CD4-positive, alpha-beta T cell (primary cell): ENCODE measurements at regions not wholly inside any gene's neighbourhood (a gene's known extent, or its start where the extent isn't known, plus 50 kb on each side); places are given as distances from the start of the nearest gene placed in this dataset.

Source experiments
- ATAC-seq: fragments of 200-7000 bp; cut with Tn5 transposase; one replicate; pipeline ENCODE4 v1.10.0; 2022; ENCODE audit warnings: mild to moderate bottlenecking; ENCODE audit not compliant: poor library complexity
- CTCF ChIA-PET: fragments of 350-600 bp; sonication (Branson Sonifier 250); formaldehyde crosslinking; loops from one replicate; lab custom pipeline; 2021; ENCODE audit warnings: antibody characterized with exemption, inconsistent platforms; lab: Charles Lee
- POLR2A ChIA-PET: fragments of 350-600 bp; sonication (Branson Sonifier 250); formaldehyde crosslinking; loops from one replicate; lab custom pipeline; 2021; ENCODE audit warnings: antibody characterized with exemption, inconsistent platforms; lab: Charles Lee
- DNase-seq, 14 experiments: peaks; one replicate each; pipeline ENCODE4 v3.0.0-alpha.2; 2013 to 2020; ENCODE audit warnings: mixed read lengths in 2 of 14
- H3K27ac ChIP-seq, 2 donors: one replicate each; pipeline versions ENCODE4 v1.5.1 to v1.7.0; 2013; ENCODE audit warnings: low read length in 2 of 2, low read depth in 1 of 2, mild to moderate bottlenecking in 1 of 2
- H3K27me3 ChIP-seq, 2 experiments: 1 replicate in 1 of 2; 2 replicates in 1 of 2; pipeline versions ENCODE4 v1.6.1 to v1.7.0; 2013; ENCODE audit warnings: low read length in 2 of 2, control low read depth in 1 of 2, mild to moderate bottlenecking in 1 of 2, moderate library complexity in 1 of 2; ENCODE audit not compliant: insufficient read depth in 2 of 2, control insufficient read depth in 1 of 2
- H3K36me3 ChIP-seq: one replicate; pipeline ENCODE4 v1.6.1; 2013; ENCODE audit warnings: low read length, control low read depth; ENCODE audit not compliant: insufficient read depth
- H3K4me1 ChIP-seq: one replicate; pipeline ENCODE4 v1.6.1; 2013; ENCODE audit warnings: low read length, control low read depth; ENCODE audit not compliant: insufficient read depth
- H3K4me3 ChIP-seq: one replicate; pipeline ENCODE4 v1.5.1; 2013; ENCODE audit warnings: mild to moderate bottlenecking, low read length, moderate library complexity
- H3K9me3 ChIP-seq, 2 experiments: 1 replicate in 1 of 2; 2 replicates in 1 of 2; pipeline versions ENCODE4 v1.6.1 to v1.7.0; 2013; ENCODE audit warnings: low read length in 2 of 2, mild to moderate bottlenecking in 2 of 2, control low read depth in 1 of 2, moderate library complexity in 1 of 2; ENCODE audit not compliant: control insufficient read depth in 1 of 2, insufficient read depth in 1 of 2
- H3K27ac Mint-ChIP-seq: one replicate; pipeline ENCODE4 v1.8.0; 2020; ENCODE audit warnings: mixed read lengths
- H3K27me3 Mint-ChIP-seq: one replicate; pipeline ENCODE4 v1.8.0; 2021; ENCODE audit warnings: mixed read lengths
- H3K36me3 Mint-ChIP-seq: one replicate; pipeline ENCODE4 v1.8.0; 2021; ENCODE audit warnings: low read depth, mixed read lengths
- H3K4me1 Mint-ChIP-seq: one replicate; pipeline ENCODE4 v1.8.0; 2021; ENCODE audit warnings: low read depth, mixed read lengths
- H3K4me3 Mint-ChIP-seq: one replicate; pipeline ENCODE4 v1.8.0; 2020; ENCODE audit warnings: mild to moderate bottlenecking, mixed read lengths
- H3K9me3 Mint-ChIP-seq: one replicate; pipeline ENCODE4 v1.8.0; 2020; ENCODE audit warnings: mixed read lengths
- CTCF ChIP-seq: fragments of 200-600 bp; IDR thresholded peaks from one replicate; pipeline ENCODE4 v1.8.0; 2022; ENCODE audit warnings: antibody characterized with exemption, mild to moderate bottlenecking
- intact Hi-C, 2 experiments: fragments of 100-400 bp; cut with DNase I in 1 of 2; cut with micrococcal nuclease in 1 of 2; formaldehyde crosslinking; loops; one replicate each; pipeline versions ENCODE4 v1.15.1 to v1.9.0; 2023 to 2025; cut with DNase I, micrococcal nuclease

GRCh38 chr12:38144049-38144448 lies 172.5 kb upstream of the ALG10B start:
- H3K27me3 Mint-ChIP-seq: peaks cover under 1% of the 10 kb centered on the region
- no peak for TF ChIP-seq CTCF
- DNase-seq: no peak
- Histone ChIP-seq H3K4me3 (no peak overlapping the region), H3K36me3 (no peaks in the 10 kb centered on the region), H3K27me3 (no peaks in the 10 kb centered on the region), H3K27ac (no peak overlapping the region), H3K9me3 (peaks cover 6 to 19% of the 10 kb centered on the region in 2 experiments), H3K4me1 (no peaks in the 10 kb centered on the region)
- no peak overlapping the region for H3K27ac Mint-ChIP-seq
- CTCF ChIA-PET: no interaction called here
- POLR2A ChIA-PET: no interaction called here
- ATAC-seq: no peak
- H3K9me3 Mint-ChIP-seq: no peaks in the 10 kb centered on the region
- no peaks in the 10 kb centered on the region for H3K36me3 Mint-ChIP-seq
- intact Hi-C loops: no loop called here
- no peak overlapping the region for H3K4me3 Mint-ChIP-seq
- H3K4me1 Mint-ChIP-seq: peaks cover under 1% of the 10 kb centered on the region

GRCh38 chr12:38144601-38145436 lies 171.8 kb upstream of the ALG10B start:
- H3K27ac Mint-ChIP-seq: no peak overlapping the region
- DNase-seq: no peak
- peaks cover 6 to 26% of the 10 kb centered on the region in 2 experiments for H3K9me3 ChIP-seq
- no peaks in the 10 kb centered on the region for H3K36me3 Mint-ChIP-seq
- H3K27me3 ChIP-seq: no peaks in the 10 kb centered on the region
- H3K9me3 Mint-ChIP-seq: no peaks in the 10 kb centered on the region
- ChIA-PET POLR2A (no interaction called here), CTCF (no interaction called here)
- no peak overlapping the region for H3K27ac ChIP-seq
- no peaks in the 10 kb centered on the region for H3K4me1 Mint-ChIP-seq
- intact Hi-C loops: no loop called here
- no peaks in the 10 kb centered on the region for H3K36me3 ChIP-seq
- no peaks in the 10 kb centered on the region for H3K4me1 ChIP-seq
- no peaks in the 10 kb centered on the region for H3K27me3 Mint-ChIP-seq
- no peak overlapping the region for H3K4me3 ChIP-seq
- no peak for ATAC-seq
- TF ChIP-seq CTCF: no peak
- H3K4me3 Mint-ChIP-seq: no peak overlapping the region

- no peaks in the 10 kb centered on the region for H3K36me3 Mint-ChIP-seq
- POLR2A ChIA-PET: no interaction called here
These were observed 167.0 kb upstream of the ALG10B start for GRCh38 chr12:38149395-38150073.

More at GRCh38 chr12:38149395-38150073, 167.0 kb upstream of the ALG10B start:
- H3K4me3 ChIP-seq: no peak overlapping the region
- H3K27ac Mint-ChIP-seq: no peak overlapping the region
- no peak overlapping the region for H3K4me3 Mint-ChIP-seq
- no peaks in the 10 kb centered on the region for H3K27me3 Mint-ChIP-seq
- no peaks in the 10 kb centered on the region for H3K27me3 ChIP-seq
- ATAC-seq: no peak
- intact Hi-C loops: no loop called here
- CTCF ChIA-PET: no interaction called here
- H3K27ac ChIP-seq: no peak overlapping the region
- peaks cover 6 to 69% of the 10 kb centered on the region in 2 experiments for H3K9me3 ChIP-seq
- TF ChIP-seq CTCF: no peak
- H3K4me1 ChIP-seq: no peaks in the 10 kb centered on the region
- DNase-seq: no peak
- H3K36me3 ChIP-seq: no peaks in the 10 kb centered on the region
- no peaks in the 10 kb centered on the region for H3K4me1 Mint-ChIP-seq
- H3K9me3 Mint-ChIP-seq: no peaks in the 10 kb centered on the region
